H1 (cell line): ENCODE measurements at regions not wholly inside any gene's neighbourhood (a gene's known extent, or its start where the extent isn't known, plus 50 kb on each side); places are given as distances from the start of the nearest gene placed in this dataset.

Experiments used
- CHD2 ChIP-seq: IDR thresholded peaks from 2 replicates; pipeline ENCODE4 v1.6.1; 2012; ENCODE audit warnings: low read length, improper control_type of control experiment
- CHD7 ChIP-seq: fragments of 300-600 bp; sonication (generic); IDR thresholded peaks from 2 replicates; pipeline ENCODE4 v1.7.1; 2012; ENCODE audit warnings: low read length, moderate library complexity, mild to moderate bottlenecking, inconsistent platforms; ENCODE audit not compliant: insufficient replicate concordance
- EZH2 ChIP-seq: fragments of 200-600 bp; sonication (generic); IDR thresholded peaks from 2 replicates; pipeline ENCODE4 v1.7.1; 2012; ENCODE audit warnings: low read depth, mild to moderate bottlenecking, moderate library complexity, low read length, inconsistent platforms; ENCODE audit not compliant: severe bottlenecking
- POLR2A ChIP-seq, 2 experiments: IDR thresholded peaks; 1 replicate in 1 of 2; 2 replicates in 1 of 2; pipeline ENCODE4 v1.6.1; 2011; ENCODE audit warnings: low read depth in 2 of 2, low read length in 2 of 2, mild to moderate bottlenecking in 2 of 2; ENCODE audit errors: control extremely low read depth in 1 of 2
- SAP30 ChIP-seq: fragments of 300-600 bp; sonication (generic); IDR thresholded peaks from 2 replicates; pipeline ENCODE4 v1.7.1; 2012; ENCODE audit warnings: low read length, moderate library complexity, mild to moderate bottlenecking, inconsistent platforms; ENCODE audit not compliant: insufficient read depth, insufficient replicate concordance

GRCh38 chr2:52465287-52465686, 1302.3 kb upstream of the CHAC2 start (continued):
- TF ChIP-seq CHD7 (no peak), EZH2 (no peak), SAP30 (no peak), POLR2A (IDR thresholded peaks at IDR 0.05; ENCODE audit: control extremely low read depth in 1 of 2, low read depth in 2 of 2, low read length in 2 of 2) (no peak), CHD2 (no peak)
- TF ChIP-seq, all 59 proteins: peak for 0
